Stimulated activated CD4-positive, alpha-beta T cell treated with anti-CD3 and anti-CD28 coated beads, Interleukin-15, amount 100 ng/mL, for 1 hour (primary cell): ENCODE measurements at regions not wholly inside any gene's neighbourhood (a gene's known extent, or its start where the extent isn't known, plus 50 kb on each side); places are given as distances from the start of the nearest gene placed in this dataset.

Experiments
- DNase-seq, 2 donors: peaks; one replicate each; pipeline ENCODE4 v3.0.0-alpha.2; 2020; ENCODE audit warnings: low read depth in 1 of 2, low spot score in 1 of 2

DNA sequence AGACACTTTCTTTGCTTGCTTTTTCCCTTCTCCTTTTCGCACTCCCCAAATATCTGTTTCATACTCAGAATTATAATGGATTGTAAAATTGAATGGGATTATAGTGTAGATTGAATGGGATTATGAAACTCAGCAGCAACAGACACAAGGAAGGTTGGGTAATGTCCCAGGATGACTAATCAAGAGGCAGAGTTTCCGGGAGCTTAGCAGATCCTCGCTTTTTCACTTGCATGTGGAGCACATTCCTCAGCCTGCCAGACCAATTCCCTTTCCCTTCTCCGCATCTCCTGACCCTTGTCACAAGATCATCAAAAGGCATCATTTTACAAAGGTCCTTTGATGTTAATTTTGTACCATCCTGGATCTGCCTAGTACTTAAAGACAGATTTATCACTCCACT lies 55.1 kb upstream of the SLC1A1 start:
- DNase-seq = no peak

DNA sequence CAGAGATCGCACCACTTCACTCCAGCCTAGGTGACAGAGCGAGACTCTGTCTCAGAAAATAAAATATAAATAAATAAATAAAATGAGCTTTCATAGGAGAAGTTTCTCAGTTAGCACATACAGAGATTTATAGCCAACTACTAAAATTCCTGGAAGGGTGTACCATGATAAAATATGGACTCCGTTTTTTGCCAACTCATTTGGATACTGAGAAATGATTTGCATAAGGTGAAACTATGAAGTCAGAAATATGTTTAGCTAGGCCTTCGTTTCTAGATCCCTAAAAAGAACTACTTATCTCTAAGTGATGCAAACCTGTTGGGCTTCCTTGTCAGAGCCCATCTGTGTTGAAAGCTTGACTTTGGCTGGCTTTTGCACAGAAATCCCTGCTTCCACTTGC lies 56.9 kb upstream of the SLC1A1 start:
- no peak for DNase-seq

- DNase-seq = no peak
Observed at GRCh38 chr9:4430432-4431261, 59.6 kb upstream of the SLC1A1 start.

GRCh38 chr9:4425319-4426045 lies 64.8 kb upstream of the SLC1A1 start:
- no peak for DNase-seq

DNA sequence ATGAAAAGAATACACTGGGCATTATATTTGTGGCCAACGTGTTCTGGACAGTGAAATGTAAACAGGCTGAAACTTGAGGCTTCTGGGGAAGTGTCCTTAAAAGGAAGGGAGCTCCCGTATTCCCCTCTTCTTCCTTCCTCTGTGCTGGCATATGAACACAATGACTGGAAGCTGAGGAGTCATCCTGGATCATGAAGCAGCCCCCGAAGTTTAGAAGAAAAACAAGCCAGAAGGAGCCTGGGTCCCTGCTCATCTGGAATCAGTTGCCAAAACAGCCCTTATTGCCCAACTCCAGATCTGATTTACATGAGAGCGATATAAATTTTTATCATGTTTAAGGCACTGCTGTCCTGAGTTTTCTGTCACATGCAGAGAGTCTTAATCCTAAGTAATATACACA lies 65.4 kb upstream of the SLC1A1 start:
- DNase-seq = no peak

GRCh38 chr9:4424038-4424437 lies 66.2 kb upstream of the SLC1A1 start:
- DNase-seq = no peak

DNA sequence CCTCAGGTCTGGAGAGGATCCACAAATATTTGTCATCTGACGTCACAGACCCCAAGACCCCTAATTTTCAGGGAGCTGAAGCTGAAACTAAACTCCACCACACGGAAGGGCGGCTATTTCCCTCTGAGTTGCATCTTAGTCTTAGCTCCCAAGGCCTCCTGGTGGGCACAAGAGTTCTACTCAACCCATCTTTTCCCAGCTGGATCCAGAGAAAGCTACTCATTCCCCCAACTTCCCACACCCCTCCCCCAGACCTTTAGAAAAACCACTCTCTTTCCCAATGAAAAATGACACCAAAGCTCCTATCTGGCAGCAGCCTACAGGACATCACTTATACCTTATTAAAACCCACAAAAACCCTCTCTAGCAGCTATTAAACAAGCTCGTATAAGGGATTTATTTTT lies 67.1 kb upstream of the SLC1A1 start:
- no peak for DNase-seq

DNA sequence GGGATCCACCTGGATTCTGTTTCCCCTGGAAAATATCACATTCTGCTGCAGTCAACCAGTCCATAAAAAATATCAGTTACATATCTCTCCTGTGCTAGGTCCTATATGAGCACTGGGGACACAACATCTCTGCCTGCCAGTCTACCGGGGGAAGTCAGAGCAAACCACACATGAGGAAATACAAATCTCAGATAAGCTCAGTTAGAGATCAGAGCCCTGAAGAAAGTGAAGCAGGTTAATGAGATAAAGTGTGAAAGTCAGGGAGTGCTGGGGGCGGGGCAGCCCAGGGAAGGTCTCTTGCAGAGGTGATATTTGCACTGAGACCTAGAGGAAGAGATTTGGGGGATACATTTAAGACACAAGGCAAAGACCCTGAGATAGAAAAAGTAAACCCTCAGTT lies 67.8 kb upstream of the SLC1A1 start:
- no peak for DNase-seq

- no peak for DNase-seq
Observed at GRCh38 chr9:4421847-4422246, 68.4 kb upstream of the SLC1A1 start.

DNA sequence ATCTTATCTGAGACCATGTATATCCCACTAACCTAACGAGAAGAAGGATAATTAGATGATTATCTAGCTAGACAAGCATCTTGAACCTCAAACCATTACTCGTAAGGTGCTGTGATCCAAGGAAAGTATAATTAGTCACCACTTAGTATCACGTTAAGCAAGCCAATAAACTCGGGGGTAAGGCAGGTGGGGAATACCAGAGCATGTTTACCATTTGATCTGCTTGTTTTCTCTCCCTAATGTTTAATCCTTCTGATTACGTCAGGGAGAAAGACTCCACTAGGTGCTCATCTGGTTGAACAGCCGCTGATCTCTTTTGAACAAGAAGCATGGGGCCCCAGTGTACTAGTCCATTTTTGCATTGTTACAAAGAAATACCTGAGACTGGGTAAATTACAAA lies 69.9 kb upstream of the SLC1A1 start:
- no peak for DNase-seq

DNA sequence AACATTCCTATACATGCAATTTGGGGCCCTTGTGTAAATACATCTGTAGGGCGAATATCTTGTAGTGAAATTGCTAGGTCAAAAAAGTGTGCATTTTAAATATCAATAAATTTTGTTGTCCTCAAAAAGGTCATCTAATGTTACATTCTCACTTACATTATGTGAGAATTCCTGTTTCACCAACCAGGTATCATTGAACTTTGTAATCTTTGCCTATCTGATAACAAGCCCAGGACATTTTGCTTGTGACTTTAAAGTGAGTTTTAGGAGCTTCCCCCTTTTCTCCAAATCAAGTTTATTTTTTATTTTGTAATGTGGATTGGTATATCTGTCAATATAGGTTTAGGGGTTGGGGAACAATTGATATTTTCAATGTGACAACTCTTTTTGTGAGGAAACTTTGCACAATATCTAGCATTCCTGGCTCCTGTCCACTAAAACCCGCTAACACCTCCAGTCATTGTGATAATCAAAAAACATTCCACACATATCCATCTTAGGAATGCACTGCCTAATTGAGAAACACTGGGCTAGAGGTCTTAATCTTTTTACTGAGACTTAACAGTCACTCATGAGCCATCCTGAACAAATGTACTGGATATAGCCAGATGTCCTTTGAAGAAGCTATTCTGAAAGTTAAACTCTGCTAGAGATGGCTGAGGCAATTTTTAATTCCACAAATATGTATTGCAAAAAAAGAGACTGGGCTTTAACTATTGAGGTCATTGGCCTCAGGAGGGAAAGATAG lies 72.5 kb upstream of the SLC1A1 start:
- no peak for DNase-seq

DNA sequence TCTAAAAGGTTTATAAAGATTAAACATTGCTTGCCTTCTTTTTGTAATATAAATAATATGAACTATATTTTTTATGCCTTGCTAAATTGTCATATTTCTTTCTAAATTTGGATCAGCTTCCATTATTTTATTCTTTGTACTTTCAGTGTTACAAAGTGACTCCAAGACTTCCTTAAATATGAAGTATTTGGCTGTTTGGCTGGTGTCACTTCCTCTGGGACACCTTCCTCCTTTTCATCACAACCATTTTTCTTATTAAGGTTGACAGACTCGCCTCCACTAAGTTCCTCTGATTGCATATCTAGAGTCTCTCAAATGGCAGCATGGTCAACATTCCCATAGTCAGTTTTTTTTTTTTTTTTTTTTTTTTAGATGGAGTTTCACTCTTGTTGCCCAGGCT lies 73.8 kb upstream of the SLC1A1 start:
- DNase-seq = no peak

DNA sequence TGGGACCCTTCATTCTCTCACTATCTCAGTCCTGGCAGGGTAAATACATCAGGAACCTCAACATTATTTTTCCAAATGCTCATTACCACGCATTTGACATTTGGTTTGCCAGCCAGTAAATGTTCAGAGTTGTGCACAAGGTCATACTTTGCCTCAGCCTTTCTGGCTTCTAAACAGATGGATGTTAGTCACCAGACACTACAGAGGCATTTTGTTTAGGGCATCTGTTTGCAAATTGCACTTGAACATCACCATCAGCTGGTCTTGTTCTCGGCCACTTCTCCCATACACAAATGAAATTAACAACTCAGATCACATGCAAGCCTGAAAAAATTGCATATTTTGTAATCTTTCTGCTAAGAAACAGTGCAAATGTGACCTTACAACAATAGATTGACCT lies 75.0 kb upstream of the SLC1A1 start:
- no peak for DNase-seq

- DNase-seq = no peak
Observed at GRCh38 chr9:4413856-4414255, 76.4 kb upstream of the SLC1A1 start.

GRCh38 chr9:4404156-4404555 lies 86.1 kb upstream of the SLC1A1 start:
- DNase-seq = no peak

DNA sequence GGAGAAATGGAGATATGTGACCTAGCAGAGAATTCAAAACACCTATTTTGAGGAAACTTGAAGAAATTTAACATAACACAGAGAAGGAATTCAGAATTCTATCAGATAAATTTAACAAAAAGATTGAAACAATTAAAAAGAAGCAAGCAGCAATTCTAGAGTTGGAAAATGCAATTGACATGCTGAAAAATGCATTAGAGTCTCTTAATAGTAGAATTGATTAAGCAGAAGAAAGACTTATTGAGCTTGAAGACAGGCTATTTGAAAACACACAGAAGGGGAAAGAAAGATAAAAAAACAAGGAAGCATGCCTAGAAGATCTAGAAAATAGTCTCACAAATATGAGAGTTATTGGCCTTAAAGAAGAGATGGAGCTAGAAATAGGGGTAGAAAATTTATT lies 87.8 kb upstream of the SLC1A1 start:
- no peak for DNase-seq

GRCh38 chr9:4400731-4401130 lies 89.5 kb upstream of the SLC1A1 start:
- no peak for DNase-seq

DNA sequence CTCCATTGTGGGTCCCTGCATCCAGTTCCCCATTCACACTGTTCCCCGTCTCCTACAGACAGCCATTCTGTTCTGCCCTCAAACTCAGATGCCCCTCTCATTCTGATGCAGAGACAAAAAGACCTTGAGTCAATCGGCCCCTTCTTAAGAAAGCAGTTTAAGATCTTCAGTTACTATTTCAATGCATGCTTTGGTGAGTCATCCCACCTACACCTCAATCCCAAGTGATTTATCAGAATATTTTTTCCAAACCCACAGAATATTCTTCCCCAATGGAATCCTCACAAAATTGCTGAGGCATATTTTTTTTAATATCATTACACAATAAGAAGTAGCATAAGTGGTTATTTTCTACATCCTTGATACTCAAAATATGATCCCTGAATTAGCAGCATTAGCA lies 92.4 kb upstream of the SLC1A1 start:
- no peak for DNase-seq

DNA sequence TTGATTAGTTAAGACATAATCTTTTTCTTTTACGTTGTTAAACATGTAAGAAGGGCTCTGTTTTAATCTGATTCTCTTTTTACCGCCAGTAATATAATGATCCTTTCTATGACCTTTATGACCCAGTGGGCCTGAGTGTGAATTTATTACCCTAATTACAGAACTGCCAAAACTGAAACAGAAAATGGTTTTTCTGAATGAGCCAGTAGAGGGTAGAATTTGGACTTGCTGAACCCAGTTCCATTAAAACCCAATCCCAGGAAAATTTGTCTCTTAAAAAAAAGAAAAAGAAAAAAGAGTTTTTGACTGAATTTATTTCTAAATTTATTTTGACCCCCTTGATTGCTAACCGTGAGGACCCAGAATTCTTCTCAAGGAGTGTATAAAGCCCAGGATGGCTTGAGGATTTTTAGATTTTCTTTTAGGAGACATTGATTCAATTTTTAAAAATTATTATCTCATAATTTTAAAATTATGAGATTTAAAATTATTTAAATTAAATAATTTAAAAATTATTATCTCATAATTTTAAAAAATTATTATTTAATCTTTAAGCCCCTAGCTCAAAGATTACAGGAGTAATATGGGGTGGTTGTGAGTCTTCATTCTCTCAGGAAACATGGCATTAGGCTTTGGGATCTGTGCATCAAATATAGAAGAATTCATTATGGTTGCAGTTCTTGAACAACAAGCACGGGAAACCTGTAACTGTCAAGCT lies 94.1 kb upstream of the GLIS3 start:
- no peak for DNase-seq

- no peak for DNase-seq
Observed at GRCh38 chr9:4389755-4390154, 89.9 kb upstream of the GLIS3 start.

- DNase-seq = no peak
Observed at GRCh38 chr9:4389003-4389402, 89.1 kb upstream of the GLIS3 start.
